SK-N-MC (cell line): ENCODE measurements at regions not wholly inside any gene's neighbourhood (a gene's known extent, or its start where the extent isn't known, plus 50 kb on each side); places are given as distances from the start of the nearest gene placed in this dataset.

Experiments used
- EZH2 ChIP-seq: fragments of 200-600 bp; sonication (generic); IDR thresholded peaks from one replicate; pipeline ENCODE4 v1.6.1; 2017; ENCODE audit warnings: antibody characterized with exemption
- FOXP2 ChIP-seq: optimal IDR thresholded peaks from 2 replicates; pipeline ENCODE3; 2011; ENCODE audit warnings: mild to moderate bottlenecking, moderate library complexity; ENCODE audit not compliant: insufficient read depth; ENCODE audit errors: extremely low read length, control extremely low read depth
- POLR2AphosphoS5 ChIP-seq: IDR thresholded peaks from 2 replicates; pipeline ENCODE4 v1.6.1; 2012; ENCODE audit warnings: mild to moderate bottlenecking, low read depth, low read length, borderline replicate concordance

GRCh38 chr5:4542145-4542778 lies 597.9 kb upstream of the ADAMTS16 start:
- TF ChIP-seq EZH2 (no peak), POLR2AphosphoS5 (no peak), FOXP2 (no peak)
